ENCODE measurements at regions not wholly inside any gene's neighbourhood (a gene's known extent, or its start where the extent isn't known, plus 50 kb on each side); places are given as distances from the start of the nearest gene placed in this dataset.

DNA sequence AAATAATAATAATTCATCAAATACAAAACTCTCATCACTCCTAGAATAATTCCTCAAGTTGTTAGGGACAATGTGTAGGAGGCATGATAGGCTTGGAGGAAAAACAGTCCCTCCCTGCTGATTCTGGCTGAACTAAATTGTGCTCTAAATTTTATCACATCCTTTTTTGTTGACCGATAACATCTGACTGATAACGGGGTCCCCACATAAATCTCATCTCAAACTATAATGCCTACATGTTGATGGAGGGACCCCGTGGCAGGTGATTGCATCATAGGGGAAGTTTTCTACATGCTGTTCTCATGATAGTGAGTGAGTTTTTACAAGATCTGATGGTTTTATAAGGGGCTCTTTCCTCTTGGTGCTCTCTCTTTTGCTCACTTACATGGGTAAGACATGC lies 1043.5 kb upstream of the SORCS1 start:
- POLR2A ChIA-PET: no interaction called here

DNA sequence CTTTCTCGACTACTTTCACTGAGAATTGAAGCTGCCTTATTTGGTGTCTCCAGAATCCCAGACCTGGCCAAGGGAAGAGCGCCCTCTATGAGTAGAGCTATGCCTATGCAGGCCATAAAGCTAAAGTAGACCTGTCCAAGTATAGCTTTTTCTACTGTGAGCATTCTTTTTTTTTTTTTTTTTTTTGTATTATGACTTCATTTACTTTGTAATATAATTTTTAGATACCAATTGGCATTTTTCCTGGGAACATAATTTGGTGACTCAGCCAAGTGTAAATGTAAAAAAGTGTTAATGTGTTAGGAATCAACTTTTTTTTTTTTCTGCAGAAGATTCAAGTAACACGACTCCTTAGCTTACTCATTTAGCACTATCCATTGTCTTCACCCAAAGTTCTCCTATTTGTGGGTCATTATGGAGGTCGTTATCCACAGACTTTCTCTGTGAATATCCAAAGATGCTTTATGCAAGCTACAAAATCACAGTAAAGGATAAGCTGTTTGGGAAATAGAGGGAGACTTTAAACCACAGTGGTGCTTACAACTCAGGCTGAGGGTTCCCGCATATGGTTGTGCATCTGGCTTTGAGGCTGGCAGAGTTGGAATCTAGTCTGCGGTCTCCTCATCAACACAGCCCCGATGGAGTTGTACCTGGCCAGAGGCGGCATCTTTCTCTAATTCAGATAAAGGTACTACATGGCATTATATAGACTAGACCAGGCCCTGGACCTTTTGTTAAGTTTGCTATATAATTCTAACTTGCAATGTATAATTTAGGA lies 1040.2 kb upstream of the SORCS1 start:
- peak; percentile 52 for DNase-seq (ENCODE audit: extremely low spot score)
- TF ChIP-seq ARNT (IDR thresholded peaks at IDR 0.05) (no peak; the same call in 1 of the 2 replicates), ZNF384 (IDR thresholded peaks at IDR 0.05) (peak; percentile 69; the same call in 1 of the 2 replicates), SUZ12 (IDR thresholded peaks at IDR 0.05) (no peak)
- ChIA-PET CTCF (interaction anchor here (0.5 to 1.1 kb wide), 6 partner anchors 23 to 1499 kb away, joined by 3 to 8 read pairs (median 4); no protein-coding TSS in a partner anchor), POLR2A (interaction anchor here (0.6 kb wide), 1 partner anchor 125 kb away, joined by 3 read pairs; no protein-coding TSS in a partner anchor)

More for the DNA sequence above, 1043.5 kb upstream of the SORCS1 start:
- CTCF ChIA-PET: no interaction called here
- no peak for DNase-seq (ENCODE audit: extremely low spot score)
- no peak for TF ChIP-seq FOXA1 (IDR thresholded peaks at IDR 0.05)
- TF ChIP-seq SUZ12 (IDR thresholded peaks at IDR 0.05): no peak
- no peak for TF ChIP-seq SP1 (IDR thresholded peaks at IDR 0.05)
- TF ChIP-seq LEF1 (IDR thresholded peaks at IDR 0.05; ENCODE audit: borderline replicate concordance): no peak
- no peak for TF ChIP-seq ARNT (IDR thresholded peaks at IDR 0.05)
- no peak for TF ChIP-seq FOXM1 (IDR thresholded peaks at IDR 0.05; ENCODE audit: borderline replicate concordance)
- no peak for TF ChIP-seq ELF4 (IDR thresholded peaks at IDR 0.05)
- no peak for TF ChIP-seq NFRKB (IDR thresholded peaks at IDR 0.05)
- no peak for TF ChIP-seq TARDBP (IDR thresholded peaks at IDR 0.05)
- TF ChIP-seq L3MBTL2 (conservative IDR thresholded peaks at IDR 0.05): no peak
- TF ChIP-seq HDGF (IDR thresholded peaks at IDR 0.05; ENCODE audit: borderline replicate concordance): no peak
- TF ChIP-seq CTBP1 (IDR thresholded peaks at IDR 0.05; ENCODE audit: borderline replicate concordance): no peak
- no peak for TF ChIP-seq BHLHE40 (IDR thresholded peaks at IDR 0.05; ENCODE audit: borderline replicate concordance)
- TF ChIP-seq, protein P1, sequence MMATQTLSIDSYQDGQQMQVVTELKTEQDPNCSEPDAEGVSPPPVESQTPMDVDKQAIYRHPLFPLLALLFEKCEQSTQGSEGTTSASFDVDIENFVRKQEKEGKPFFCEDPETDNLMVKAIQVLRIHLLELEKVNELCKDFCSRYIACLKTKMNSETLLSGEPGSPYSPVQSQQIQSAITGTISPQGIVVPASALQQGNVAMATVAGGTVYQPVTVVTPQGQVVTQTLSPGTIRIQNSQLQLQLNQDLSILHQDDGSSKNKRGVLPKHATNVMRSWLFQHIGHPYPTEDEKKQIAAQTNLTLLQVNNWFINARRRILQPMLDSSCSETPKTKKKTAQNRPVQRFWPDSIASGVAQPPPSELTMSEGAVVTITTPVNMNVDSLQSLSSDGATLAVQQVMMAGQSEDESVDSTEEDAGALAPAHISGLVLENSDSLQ (IDR thresholded peaks at IDR 0.05): no peak

DNA sequence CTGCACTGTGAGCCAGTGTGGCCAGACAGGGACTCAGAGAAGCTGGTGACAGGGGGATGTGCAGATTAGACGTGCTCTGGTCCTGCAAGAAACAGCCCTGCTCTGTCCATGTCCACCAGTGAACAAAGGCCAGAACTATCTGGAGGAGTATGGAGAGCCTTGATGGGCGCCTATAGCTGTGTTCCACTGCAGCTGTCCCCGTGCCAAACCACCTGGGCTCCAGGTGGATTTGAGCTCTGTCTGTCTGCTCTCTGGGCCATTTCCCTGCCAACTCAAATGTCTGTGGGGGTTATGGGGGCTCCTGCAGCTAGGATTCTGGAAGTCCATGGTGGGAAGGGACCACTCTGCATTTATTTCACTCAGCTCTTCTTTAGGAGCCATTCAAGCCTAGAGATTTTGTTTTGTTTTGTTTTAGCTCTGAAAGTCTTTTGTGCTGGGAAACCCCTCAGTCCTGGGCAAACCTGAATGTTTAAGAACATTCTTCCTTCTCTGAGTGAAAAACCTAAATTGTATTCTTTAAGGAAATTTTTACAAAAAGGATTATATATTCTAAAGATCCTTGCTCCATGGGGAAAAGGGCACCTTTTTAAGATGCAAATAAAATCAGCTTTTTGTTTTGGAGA lies 1039.5 kb upstream of the SORCS1 start:
- DNase-seq (ENCODE audit: extremely low spot score): no peak
- ChIA-PET CTCF (interaction anchor here (0.5 to 1.1 kb wide), 7 partner anchors 23 to 1498 kb away, joined by 3 to 8 read pairs (median 5); no protein-coding TSS in a partner anchor), POLR2A (interaction anchor here (0.6 kb wide), 1 partner anchor 124 kb away, joined by 3 read pairs; no protein-coding TSS in a partner anchor)
- no peak for TF ChIP-seq SUZ12 (IDR thresholded peaks at IDR 0.05)
- no peak for TF ChIP-seq CTBP1 (IDR thresholded peaks at IDR 0.05; ENCODE audit: borderline replicate concordance)
- TF ChIP-seq ARNT (IDR thresholded peaks at IDR 0.05): no peak
- TF ChIP-seq L3MBTL2 (conservative IDR thresholded peaks at IDR 0.05): no peak
- no peak for TF ChIP-seq TARDBP (IDR thresholded peaks at IDR 0.05)
- TF ChIP-seq, protein P1 (IDR thresholded peaks at IDR 0.05): no peak
- TF ChIP-seq LEF1 (IDR thresholded peaks at IDR 0.05; ENCODE audit: borderline replicate concordance): no peak
- TF ChIP-seq HDGF (IDR thresholded peaks at IDR 0.05; ENCODE audit: borderline replicate concordance): no peak

DNA sequence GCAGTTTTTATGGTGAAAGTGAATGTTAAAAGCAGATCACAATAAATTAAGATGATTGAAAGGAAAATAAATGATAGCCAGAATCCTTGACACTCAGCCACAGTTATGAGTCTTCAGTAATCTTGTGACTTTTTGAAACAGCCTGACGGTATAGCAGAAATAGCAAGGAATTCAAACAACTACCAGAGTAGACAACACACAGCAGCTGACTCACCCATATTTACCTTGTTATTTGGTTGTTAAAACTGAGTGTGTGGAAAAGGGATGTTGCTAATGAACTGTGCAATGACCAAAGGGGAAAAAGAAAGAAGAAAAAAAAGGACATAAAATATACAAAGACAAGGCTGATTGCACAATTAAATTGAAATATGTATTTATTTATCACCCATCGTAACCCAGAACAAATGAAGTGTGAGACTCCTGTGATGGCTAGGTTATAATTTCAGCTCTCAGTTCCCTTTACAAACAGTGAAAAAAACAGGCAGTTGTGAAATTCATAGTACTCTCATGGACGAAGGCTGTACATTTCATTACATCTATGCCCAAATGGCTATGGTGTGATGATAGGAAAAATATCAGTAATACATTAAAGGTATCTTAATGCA lies 1023.0 kb upstream of the SORCS1 start:
- ChIA-PET CTCF (no interaction called here), POLR2A (no interaction called here)
- no peak for DNase-seq (ENCODE audit: extremely low spot score)
- TF ChIP-seq ELF4 (IDR thresholded peaks at IDR 0.05): no peak
- TF ChIP-seq TARDBP (IDR thresholded peaks at IDR 0.05): no peak
- TF ChIP-seq, protein P1 (IDR thresholded peaks at IDR 0.05): no peak

DNA sequence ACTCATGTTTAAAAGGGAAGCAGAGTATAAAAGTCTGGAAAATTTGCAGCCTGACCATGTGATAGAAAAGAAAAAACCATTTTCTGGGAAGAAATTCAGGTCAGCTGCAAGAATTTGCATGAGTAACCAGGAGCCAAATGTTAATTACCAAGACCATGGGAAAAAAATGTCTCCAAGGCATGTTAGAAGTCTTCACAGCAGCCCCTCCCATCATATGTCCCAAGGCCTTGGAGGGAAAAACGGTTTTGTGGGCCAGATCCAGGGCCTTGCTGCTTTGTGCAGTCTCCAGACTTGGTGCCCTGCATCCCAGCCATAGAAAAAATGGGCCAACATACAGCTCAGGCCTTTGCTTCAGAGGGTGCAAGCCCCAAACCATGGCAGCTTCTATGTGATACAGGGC lies 1019.6 kb upstream of the SORCS1 start:
- CTCF ChIA-PET: no interaction called here
- no peak for TF ChIP-seq L3MBTL2 (conservative IDR thresholded peaks at IDR 0.05)
- TF ChIP-seq LEF1 (IDR thresholded peaks at IDR 0.05; ENCODE audit: borderline replicate concordance): no peak
- TF ChIP-seq BHLHE40 (IDR thresholded peaks at IDR 0.05; ENCODE audit: borderline replicate concordance): no peak
- POLR2A ChIA-PET: no interaction called here
- DNase-seq (ENCODE audit: extremely low spot score): no peak

DNA sequence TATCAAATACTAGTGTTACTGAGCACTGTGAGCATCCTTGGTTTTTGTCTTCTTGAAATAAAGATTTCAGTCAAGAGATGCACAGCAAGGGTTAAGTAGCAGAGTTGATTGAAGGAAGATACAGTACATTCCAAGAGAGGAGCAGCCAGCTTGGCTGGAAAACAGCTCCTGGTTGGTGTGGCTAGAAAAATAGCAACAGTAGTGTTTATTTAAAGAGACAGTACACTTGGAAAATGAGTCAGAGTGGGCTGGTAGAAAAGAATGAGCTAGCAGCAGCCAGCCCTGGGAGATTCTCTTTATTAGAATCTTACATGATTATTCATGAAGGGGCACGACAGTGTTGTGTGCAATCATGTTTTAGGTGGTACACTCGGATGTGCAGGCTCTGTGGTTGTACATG lies 1016.4 kb upstream of the SORCS1 start:
- TF ChIP-seq SUZ12 (IDR thresholded peaks at IDR 0.05) (no peak), NFRKB (IDR thresholded peaks at IDR 0.05) (no peak), FOXK2 (IDR thresholded peaks at IDR 0.05) (no peak)
- DNase-seq (ENCODE audit: extremely low spot score): no peak
- ChIA-PET CTCF (no interaction called here), POLR2A (no interaction called here)

DNA sequence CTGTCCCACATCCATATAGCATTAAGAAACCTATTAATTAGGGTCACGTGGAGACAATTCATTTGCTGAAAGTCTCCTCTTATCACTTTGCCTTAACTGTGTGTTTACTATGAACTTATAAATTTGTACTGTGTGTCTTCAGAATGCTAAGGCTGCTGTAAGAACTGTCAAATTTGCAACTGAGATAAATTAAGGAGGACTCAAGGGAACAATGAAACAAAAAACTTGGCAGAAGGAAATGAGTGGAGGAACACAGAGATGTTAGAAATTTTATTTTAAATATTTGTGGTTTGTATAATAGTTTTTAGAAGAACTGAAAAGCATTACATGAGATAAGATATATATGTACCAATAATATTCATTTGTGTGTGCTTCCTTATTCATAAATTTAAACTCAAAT lies 1005.3 kb upstream of the SORCS1 start:
- TF ChIP-seq, protein P1 (IDR thresholded peaks at IDR 0.05): no peak
- TF ChIP-seq LEF1 (IDR thresholded peaks at IDR 0.05; ENCODE audit: borderline replicate concordance) (no peak), ARNT (IDR thresholded peaks at IDR 0.05) (no peak), TARDBP (IDR thresholded peaks at IDR 0.05) (no peak), CTBP1 (IDR thresholded peaks at IDR 0.05; ENCODE audit: borderline replicate concordance) (no peak), BHLHE40 (IDR thresholded peaks at IDR 0.05; ENCODE audit: borderline replicate concordance) (no peak), HDGF (IDR thresholded peaks at IDR 0.05; ENCODE audit: borderline replicate concordance) (no peak), L3MBTL2 (conservative IDR thresholded peaks at IDR 0.05) (no peak), FOXK2 (IDR thresholded peaks at IDR 0.05) (no peak), SUZ12 (IDR thresholded peaks at IDR 0.05) (no peak), SP1 (IDR thresholded peaks at IDR 0.05) (no peak), NFRKB (IDR thresholded peaks at IDR 0.05) (no peak), ELF4 (IDR thresholded peaks at IDR 0.05) (no peak)
- CTCF ChIA-PET: no interaction called here
- DNase-seq (ENCODE audit: extremely low spot score): no peak
- POLR2A ChIA-PET: no interaction called here

Data from HEK293T (cell line).